Neural cell (in vitro differentiated cells): ENCODE measurements at regions not wholly inside any gene's neighbourhood (a gene's known extent, or its start where the extent isn't known, plus 50 kb on each side); places are given as distances from the start of the nearest gene placed in this dataset.

ENCODE experiments used
- CTCF ChIP-seq: fragments of 450-650 bp; IDR thresholded peaks from 2 replicates; pipeline ENCODE4 v1.5.1; 2014; ENCODE audit warnings: antibody characterized with exemption, mild to moderate bottlenecking, moderate library complexity; ENCODE audit not compliant: poor library complexity, severe bottlenecking
- EZH2 ChIP-seq: fragments of 200-600, 300-800 bp; shearing (Covaris generic), sonication (generic); IDR thresholded peaks from 2 replicates; pipeline ENCODE4 v1.6.1; 2014; ENCODE audit warnings: antibody characterized with exemption, low read length, borderline replicate concordance, mild to moderate bottlenecking; ENCODE audit not compliant: insufficient read depth, poor library complexity, severe bottlenecking
- POLR2AphosphoS5 ChIP-seq: IDR thresholded peaks from 2 replicates; pipeline ENCODE4 v1.6.1; 2012
- REST ChIP-seq: IDR thresholded peaks from 2 replicates; pipeline ENCODE4 v1.6.1; 2012; ENCODE audit warnings: borderline replicate concordance
- SMC3 ChIP-seq: fragments of 450-650 bp; conservative IDR thresholded peaks from 2 replicates; pipeline ENCODE4 v1.6.1; 2014; ENCODE audit warnings: antibody characterized with exemption, mild to moderate bottlenecking, moderate library complexity; ENCODE audit not compliant: poor library complexity
- TAF1 ChIP-seq: IDR thresholded peaks from 2 replicates; pipeline ENCODE4 v1.6.1; 2012; ENCODE audit warnings: low read depth

GRCh38 chr2:12478151-12479064 is 238.3 kb upstream of the TRIB2 start:
- TF ChIP-seq POLR2AphosphoS5 (no peak), CTCF (no peak), REST (no peak), TAF1 (no peak), SMC3 (no peak), EZH2 (no peak)
